ENCODE measurements at regions not wholly inside any gene's neighbourhood (a gene's known extent, or its start where the extent isn't known, plus 50 kb on each side); places are given as distances from the start of the nearest gene placed in this dataset.

DNA sequence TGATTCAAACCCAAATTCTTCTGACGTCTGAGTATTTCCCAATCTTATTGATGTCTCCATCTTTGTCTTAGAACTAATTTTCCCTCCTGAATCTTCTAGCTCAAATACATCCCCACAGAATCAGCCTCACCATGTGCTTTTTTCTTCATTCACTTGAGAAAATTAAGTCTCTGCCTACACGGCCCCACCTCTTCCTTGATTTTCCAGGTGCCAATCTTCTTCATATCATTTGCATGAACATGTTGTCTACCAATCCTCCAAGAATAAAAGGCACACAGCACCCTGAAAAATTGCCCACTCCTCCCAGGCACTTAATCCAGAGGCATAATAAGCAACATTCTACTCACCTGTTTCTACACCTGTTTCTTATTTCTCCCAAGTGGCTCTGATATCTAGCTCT lies 408.1 kb upstream of the NBEA start (continued):
- TF ChIP-seq, protein P1, sequence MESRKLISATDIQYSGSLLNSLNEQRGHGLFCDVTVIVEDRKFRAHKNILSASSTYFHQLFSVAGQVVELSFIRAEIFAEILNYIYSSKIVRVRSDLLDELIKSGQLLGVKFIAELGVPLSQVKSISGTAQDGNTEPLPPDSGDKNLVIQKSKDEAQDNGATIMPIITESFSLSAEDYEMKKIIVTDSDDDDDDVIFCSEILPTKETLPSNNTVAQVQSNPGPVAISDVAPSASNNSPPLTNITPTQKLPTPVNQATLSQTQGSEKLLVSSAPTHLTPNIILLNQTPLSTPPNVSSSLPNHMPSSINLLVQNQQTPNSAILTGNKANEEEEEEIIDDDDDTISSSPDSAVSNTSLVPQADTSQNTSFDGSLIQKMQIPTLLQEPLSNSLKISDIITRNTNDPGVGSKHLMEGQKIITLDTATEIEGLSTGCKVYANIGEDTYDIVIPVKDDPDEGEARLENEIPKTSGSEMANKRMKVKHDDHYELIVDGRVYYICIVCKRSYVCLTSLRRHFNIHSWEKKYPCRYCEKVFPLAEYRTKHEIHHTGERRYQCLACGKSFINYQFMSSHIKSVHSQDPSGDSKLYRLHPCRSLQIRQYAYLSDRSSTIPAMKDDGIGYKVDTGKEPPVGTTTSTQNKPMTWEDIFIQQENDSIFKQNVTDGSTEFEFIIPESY (IDR thresholded peaks at IDR 0.05), result no peak
- TF ChIP-seq HNF4G (IDR thresholded peaks at IDR 0.05), result no peak

DNA sequence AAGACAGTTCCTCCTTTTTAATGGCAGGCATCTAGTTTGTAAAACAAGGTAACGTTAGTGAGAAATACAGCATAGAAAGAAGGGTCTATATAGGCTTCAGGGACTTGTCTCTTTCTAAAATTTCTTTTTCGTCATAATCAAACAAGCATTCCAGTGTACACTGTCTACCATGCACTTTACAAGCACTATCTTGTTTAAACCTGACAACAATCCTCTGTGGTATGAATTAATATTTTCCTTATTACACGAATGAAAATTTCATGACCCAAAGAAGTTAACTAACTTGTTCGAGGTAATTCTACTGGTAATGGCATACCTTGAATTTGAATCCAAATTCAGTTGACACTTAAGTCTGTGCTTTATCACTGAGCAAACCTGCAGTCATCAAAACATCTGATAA lies 399.7 kb upstream of the NBEA start:
- no peak overlapping the region for H3K27ac ChIP-seq (ENCODE audit: low read depth in 1 of 2, low read length in 2 of 2)
- no peak overlapping the region for H3K4me3 ChIP-seq (ENCODE audit: low read depth in 1 of 3, low read length in 3 of 3)
- H3K9ac ChIP-seq (ENCODE audit: low read depth in 1 of 2, low read length in 2 of 2), result no peak overlapping the region
- H3K27me3 ChIP-seq (ENCODE audit: control insufficient read depth in 4 of 4, insufficient read depth in 4 of 4, low read length in 3 of 4), result peaks cover 0 to 3% (median 0%) of the 10 kb centered on the region in 4 donors
- no peaks in the 10 kb centered on the region for H3K4me1 ChIP-seq (ENCODE audit: control insufficient read depth in 4 of 4, insufficient read depth in 4 of 4, low read length in 3 of 4)
- no peak for DNase-seq (ENCODE audit: low spot score)
- TF ChIP-seq JUND (IDR thresholded peaks at IDR 0.05), result no peak
- TF ChIP-seq TAF1 (conservative IDR thresholded peaks at IDR 0.05), result no peak
- TF ChIP-seq FOXA1 (IDR thresholded peaks at IDR 0.05), result no peak
- TF ChIP-seq HNF4G (IDR thresholded peaks at IDR 0.05), result no peak
- TF ChIP-seq, protein P2, sequence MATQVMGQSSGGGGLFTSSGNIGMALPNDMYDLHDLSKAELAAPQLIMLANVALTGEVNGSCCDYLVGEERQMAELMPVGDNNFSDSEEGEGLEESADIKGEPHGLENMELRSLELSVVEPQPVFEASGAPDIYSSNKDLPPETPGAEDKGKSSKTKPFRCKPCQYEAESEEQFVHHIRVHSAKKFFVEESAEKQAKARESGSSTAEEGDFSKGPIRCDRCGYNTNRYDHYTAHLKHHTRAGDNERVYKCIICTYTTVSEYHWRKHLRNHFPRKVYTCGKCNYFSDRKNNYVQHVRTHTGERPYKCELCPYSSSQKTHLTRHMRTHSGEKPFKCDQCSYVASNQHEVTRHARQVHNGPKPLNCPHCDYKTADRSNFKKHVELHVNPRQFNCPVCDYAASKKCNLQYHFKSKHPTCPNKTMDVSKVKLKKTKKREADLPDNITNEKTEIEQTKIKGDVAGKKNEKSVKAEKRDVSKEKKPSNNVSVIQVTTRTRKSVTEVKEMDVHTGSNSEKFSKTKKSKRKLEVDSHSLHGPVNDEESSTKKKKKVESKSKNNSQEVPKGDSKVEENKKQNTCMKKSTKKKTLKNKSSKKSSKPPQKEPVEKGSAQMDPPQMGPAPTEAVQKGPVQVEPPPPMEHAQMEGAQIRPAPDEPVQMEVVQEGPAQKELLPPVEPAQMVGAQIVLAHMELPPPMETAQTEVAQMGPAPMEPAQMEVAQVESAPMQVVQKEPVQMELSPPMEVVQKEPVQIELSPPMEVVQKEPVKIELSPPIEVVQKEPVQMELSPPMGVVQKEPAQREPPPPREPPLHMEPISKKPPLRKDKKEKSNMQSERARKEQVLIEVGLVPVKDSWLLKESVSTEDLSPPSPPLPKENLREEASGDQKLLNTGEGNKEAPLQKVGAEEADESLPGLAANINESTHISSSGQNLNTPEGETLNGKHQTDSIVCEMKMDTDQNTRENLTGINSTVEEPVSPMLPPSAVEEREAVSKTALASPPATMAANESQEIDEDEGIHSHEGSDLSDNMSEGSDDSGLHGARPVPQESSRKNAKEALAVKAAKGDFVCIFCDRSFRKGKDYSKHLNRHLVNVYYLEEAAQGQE (IDR thresholded peaks at IDR 0.05), result no peak
- no peak for TF ChIP-seq NR2F2 (IDR thresholded peaks at IDR 0.05)
- TF ChIP-seq HNF4A (conservative IDR thresholded peaks at IDR 0.05), result no peak
- no peak for TF ChIP-seq FOXA2 (IDR thresholded peaks at IDR 0.05)
- TF ChIP-seq, protein P1 (IDR thresholded peaks at IDR 0.05), result no peak
- TF ChIP-seq, protein P3, sequence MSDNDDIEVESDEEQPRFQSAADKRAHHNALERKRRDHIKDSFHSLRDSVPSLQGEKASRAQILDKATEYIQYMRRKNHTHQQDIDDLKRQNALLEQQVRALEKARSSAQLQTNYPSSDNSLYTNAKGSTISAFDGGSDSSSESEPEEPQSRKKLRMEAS (IDR thresholded peaks at IDR 0.05), result no peak
- TF ChIP-seq, protein P4, sequence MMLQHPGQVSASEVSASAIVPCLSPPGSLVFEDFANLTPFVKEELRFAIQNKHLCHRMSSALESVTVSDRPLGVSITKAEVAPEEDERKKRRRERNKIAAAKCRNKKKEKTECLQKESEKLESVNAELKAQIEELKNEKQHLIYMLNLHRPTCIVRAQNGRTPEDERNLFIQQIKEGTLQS (IDR thresholded peaks at IDR 0.05), result no peak
- TF ChIP-seq YY1 (IDR thresholded peaks at IDR 0.05), result no peak
- TF ChIP-seq RXRA (IDR thresholded peaks at IDR 0.05), result no peak
- no peak for TF ChIP-seq GABPA (IDR thresholded peaks at IDR 0.05 in 1 of 2, conservative IDR thresholded peaks at IDR 0.05 in 1 of 2)
- TF ChIP-seq, protein P5, sequence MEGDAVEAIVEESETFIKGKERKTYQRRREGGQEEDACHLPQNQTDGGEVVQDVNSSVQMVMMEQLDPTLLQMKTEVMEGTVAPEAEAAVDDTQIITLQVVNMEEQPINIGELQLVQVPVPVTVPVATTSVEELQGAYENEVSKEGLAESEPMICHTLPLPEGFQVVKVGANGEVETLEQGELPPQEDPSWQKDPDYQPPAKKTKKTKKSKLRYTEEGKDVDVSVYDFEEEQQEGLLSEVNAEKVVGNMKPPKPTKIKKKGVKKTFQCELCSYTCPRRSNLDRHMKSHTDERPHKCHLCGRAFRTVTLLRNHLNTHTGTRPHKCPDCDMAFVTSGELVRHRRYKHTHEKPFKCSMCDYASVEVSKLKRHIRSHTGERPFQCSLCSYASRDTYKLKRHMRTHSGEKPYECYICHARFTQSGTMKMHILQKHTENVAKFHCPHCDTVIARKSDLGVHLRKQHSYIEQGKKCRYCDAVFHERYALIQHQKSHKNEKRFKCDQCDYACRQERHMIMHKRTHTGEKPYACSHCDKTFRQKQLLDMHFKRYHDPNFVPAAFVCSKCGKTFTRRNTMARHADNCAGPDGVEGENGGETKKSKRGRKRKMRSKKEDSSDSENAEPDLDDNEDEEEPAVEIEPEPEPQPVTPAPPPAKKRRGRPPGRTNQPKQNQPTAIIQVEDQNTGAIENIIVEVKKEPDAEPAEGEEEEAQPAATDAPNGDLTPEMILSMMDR (IDR thresholded peaks at IDR 0.05; ENCODE audit: low read depth, low read length, missing input control), result no peak
- TF ChIP-seq RAD21 (IDR thresholded peaks at IDR 0.05), result no peak
- TF ChIP-seq EGR1 (IDR thresholded peaks at IDR 0.05; ENCODE audit: low read depth in 2 of 2), result no peak
- no peaks in the 10 kb centered on the region for H3K36me3 ChIP-seq (ENCODE audit: control insufficient read depth in 4 of 4, insufficient read depth in 3 of 4, low read depth in 1 of 4, low read length in 3 of 4)
- H3K9me3 ChIP-seq (ENCODE audit: control insufficient read depth in 4 of 4, low read length in 3 of 4), result no peaks in the 10 kb centered on the region
- 60% methylated on average over 4 of the region's 4 CpGs for WGBS

Data from liver (tissue), 8 donors.